Activated CD4-positive, alpha-beta T cell treated with anti-CD3 and anti-CD28 coated beads for 36 hours (primary cell): ENCODE measurements at regions not wholly inside any gene's neighbourhood (a gene's known extent, or its start where the extent isn't known, plus 50 kb on each side); places are given as distances from the start of the nearest gene placed in this dataset.

ENCODE experiments used
- ATAC-seq: fragments of 200-7000 bp; cut with Tn5 transposase; one replicate; pipeline ENCODE4 v1.10.0; 2021; ENCODE audit warnings: mild to moderate bottlenecking, moderate library complexity
- CTCF ChIA-PET: fragments of 350-600 bp; sonication (Branson Sonifier 250); formaldehyde crosslinking; loops from one replicate; lab custom pipeline; 2021; ENCODE audit warnings: antibody characterized with exemption; lab: Charles Lee
- POLR2A ChIA-PET: fragments of 350-600 bp; sonication (Branson Sonifier 250); formaldehyde crosslinking; loops from one replicate; lab custom pipeline; 2021; ENCODE audit warnings: antibody characterized with exemption, inconsistent platforms; lab: Charles Lee
- DNase-seq: peaks from one replicate; pipeline ENCODE4 v3.0.0-alpha.2; 2020
- H3K27ac Mint-ChIP-seq: one replicate; pipeline ENCODE4 v1.8.0; 2021; ENCODE audit warnings: mixed read lengths
- H3K27me3 Mint-ChIP-seq: one replicate; pipeline ENCODE4 v1.8.0; 2021; ENCODE audit warnings: mixed read lengths
- H3K36me3 Mint-ChIP-seq: one replicate; pipeline ENCODE4 v1.8.0; 2021; ENCODE audit warnings: low read depth, mixed read lengths
- H3K4me1 Mint-ChIP-seq: one replicate; pipeline ENCODE4 v1.8.0; 2021; ENCODE audit warnings: mixed read lengths
- H3K4me3 Mint-ChIP-seq: one replicate; pipeline ENCODE4 v1.8.0; 2021; ENCODE audit warnings: mild to moderate bottlenecking, moderate library complexity, mixed read lengths
- H3K9me3 Mint-ChIP-seq: one replicate; pipeline ENCODE4 v1.8.0; 2021; ENCODE audit warnings: low read depth, mixed read lengths
- intact Hi-C, 2 experiments: fragments of 100-400 bp; cut with DNase I in 1 of 2; cut with micrococcal nuclease in 1 of 2; formaldehyde crosslinking; loops; one replicate each; pipeline versions ENCODE4 v1.14.2 to v1.15.1; 2022 to 2024; cut with DNase I, micrococcal nuclease

- H3K27ac Mint-ChIP-seq: peak overlapping the region; percentile 96
Observed at GRCh38 chr7:3094701-3095445, 51.2 kb upstream of the CARD11 start.

GRCh38 chr7:3097734-3098133 is 54.1 kb upstream of the CARD11 start:
- DNase-seq: no peak
- ATAC-seq: no peak
- intact Hi-C loops: no loop called here
- Mint-ChIP-seq H3K36me3 (no peaks in the 10 kb centered on the region), H3K27ac (no peak overlapping the region), H3K9me3 (no peaks in the 10 kb centered on the region), H3K4me3 (no peak overlapping the region), H3K4me1 (peaks cover 58% of the 10 kb centered on the region), H3K27me3 (no peaks in the 10 kb centered on the region)
- CTCF ChIA-PET: no interaction called here
- POLR2A ChIA-PET: no interaction called here

More at GRCh38 chr7:3094701-3095445, 51.2 kb upstream of the CARD11 start:
- Mint-ChIP-seq H3K9me3 (no peaks in the 10 kb centered on the region), H3K4me3 (peak overlapping the region; percentile 58), H3K27me3 (no peaks in the 10 kb centered on the region), H3K4me1 (peaks cover 68% of the 10 kb centered on the region), H3K36me3 (no peaks in the 10 kb centered on the region)
- peak; percentile 62 for ATAC-seq
- CTCF ChIA-PET: interaction anchor here (1.0 to 7.4 kb wide), 2 partner anchors 9 to 28 kb away, joined by 4 to 87 read pairs; no protein-coding TSS in a partner anchor
- POLR2A ChIA-PET: interaction anchor here (0.6 to 0.7 kb wide), 2 partner anchors 8 to 322 kb away, joined by 3 read pairs; no protein-coding TSS in a partner anchor
- DNase-seq: peak; percentile 64
- intact Hi-C loops: loop anchor here (1.0 to 5.0 kb wide), 4 partner anchors 11 to 53 kb away; partner anchors contain the start of gene CARD11 (in 1 of the 2)

GRCh38 chr7:3102159-3102558 is 58.5 kb upstream of the CARD11 start:
- H3K27me3 Mint-ChIP-seq: no peaks in the 10 kb centered on the region
- POLR2A ChIA-PET: interaction anchor here (0.7 kb wide), 1 partner anchor 39 kb away, joined by 3 read pairs; no protein-coding TSS in a partner anchor
- H3K4me1 Mint-ChIP-seq: peaks cover 65% of the 10 kb centered on the region
- DNase-seq (no peak), ATAC-seq (no peak)
- CTCF ChIA-PET: interaction anchor here (0.6 to 2.0 kb wide), 6 partner anchors 9 to 281 kb away, joined by 3 to 5 read pairs (median 3); no protein-coding TSS in a partner anchor
- peak overlapping the region; percentile 83 for H3K27ac Mint-ChIP-seq
- no peak overlapping the region for H3K4me3 Mint-ChIP-seq
- intact Hi-C loops: no loop called here
- H3K9me3 Mint-ChIP-seq: no peaks in the 10 kb centered on the region
- H3K36me3 Mint-ChIP-seq: peaks cover 7% of the 10 kb centered on the region

- H3K4me1 Mint-ChIP-seq: peaks cover 79% of the 10 kb centered on the region
- no peaks in the 10 kb centered on the region for H3K9me3 Mint-ChIP-seq
- peak overlapping the region; percentile 22 for H3K4me3 Mint-ChIP-seq
- H3K27me3 Mint-ChIP-seq: no peaks in the 10 kb centered on the region
- peak; percentile 52 for ATAC-seq
- POLR2A ChIA-PET: no interaction called here
- DNase-seq: peak; percentile 75
- H3K27ac Mint-ChIP-seq: peak overlapping the region; percentile 91
- CTCF ChIA-PET: interaction anchor here (1.0 to 1.5 kb wide), 5 partner anchors 9 to 229 kb away, joined by 3 to 8 read pairs (median 4); no protein-coding TSS in a partner anchor
- intact Hi-C loops: no loop called here
- H3K36me3 Mint-ChIP-seq: peaks cover 8% of the 10 kb centered on the region
Observed at GRCh38 chr7:3103614-3104398, 60.1 kb upstream of the CARD11 start.

GRCh38 chr7:3105856-3106255 is 62.2 kb upstream of the CARD11 start:
- intact Hi-C loops: loop anchor here (1.0 to 5.0 kb wide), 7 partner anchors 11 to 347 kb away; partner anchors contain the start of gene CARD11 (in 1 of the 2)
- ATAC-seq: no peak
- H3K4me1 Mint-ChIP-seq: peaks cover 86% of the 10 kb centered on the region
- H3K9me3 Mint-ChIP-seq: no peaks in the 10 kb centered on the region
- H3K27ac Mint-ChIP-seq: peak overlapping the region; percentile 86
- ChIA-PET POLR2A (interaction anchor here (1.1 kb wide), 1 partner anchor 43 kb away, joined by 3 read pairs; no protein-coding TSS in a partner anchor), CTCF (interaction anchor here (0.6 to 1.2 kb wide), 6 partner anchors 9 to 173 kb away, joined by 3 to 11 read pairs (median 4); no protein-coding TSS in a partner anchor)
- H3K36me3 Mint-ChIP-seq: peaks cover 14% of the 10 kb centered on the region
- H3K4me3 Mint-ChIP-seq: no peak overlapping the region
- H3K27me3 Mint-ChIP-seq: no peaks in the 10 kb centered on the region
- no peak for DNase-seq

GRCh38 chr7:3106361-3106826 is 62.7 kb upstream of the CARD11 start:
- DNase-seq (peak; percentile 76), ATAC-seq (peak; percentile 88)
- Mint-ChIP-seq H3K9me3 (no peaks in the 10 kb centered on the region), H3K27me3 (no peaks in the 10 kb centered on the region), H3K4me3 (no peak overlapping the region), H3K36me3 (peaks cover 14% of the 10 kb centered on the region), H3K4me1 (peaks cover 90% of the 10 kb centered on the region), H3K27ac (peak overlapping the region; percentile 86)
- ChIA-PET CTCF (interaction anchor here (0.6 to 1.2 kb wide), 6 partner anchors 9 to 174 kb away, joined by 3 to 11 read pairs (median 4); no protein-coding TSS in a partner anchor), POLR2A (interaction anchor here (0.8 to 1.1 kb wide), 2 partner anchors 14 to 44 kb away, joined by 3 to 5 read pairs; no protein-coding TSS in a partner anchor)
- intact Hi-C loops: loop anchor here (1.0 to 5.0 kb wide), 7 partner anchors 11 to 348 kb away; partner anchors contain the start of gene CARD11 (in 1 of the 2)

GRCh38 chr7:3107228-3107763 is 63.6 kb upstream of the CARD11 start:
- intact Hi-C loops: loop anchor here (2.0 to 5.0 kb wide), 2 partner anchors 40 to 348 kb away; no protein-coding TSS in a partner anchor
- Mint-ChIP-seq H3K36me3 (peaks cover 14% of the 10 kb centered on the region), H3K9me3 (no peaks in the 10 kb centered on the region), H3K27me3 (no peaks in the 10 kb centered on the region), H3K4me1 (peaks cover 85% of the 10 kb centered on the region), H3K4me3 (peak overlapping the region; percentile 3), H3K27ac (peak overlapping the region; percentile 86)
- ATAC-seq (no peak), DNase-seq (no peak)
- ChIA-PET POLR2A (interaction anchor here (0.8 to 1.1 kb wide), 2 partner anchors 15 to 44 kb away, joined by 3 to 5 read pairs; no protein-coding TSS in a partner anchor), CTCF (interaction anchor here (1.1 to 1.3 kb wide), 2 partner anchors 8 to 11 kb away, joined by 4 to 5 read pairs; no protein-coding TSS in a partner anchor)

- peaks cover 14% of the 10 kb centered on the region for H3K36me3 Mint-ChIP-seq
- CTCF ChIA-PET: interaction anchor here (1.3 kb wide), 1 partner anchor 10 kb away, joined by 4 read pairs; no protein-coding TSS in a partner anchor
- POLR2A ChIA-PET: no interaction called here
- H3K4me1 Mint-ChIP-seq: peaks cover 85% of the 10 kb centered on the region
- H3K4me3 Mint-ChIP-seq: peak overlapping the region; percentile 3
- ATAC-seq (no peak), DNase-seq (no peak)
- peak overlapping the region; percentile 86 for H3K27ac Mint-ChIP-seq
- H3K27me3 Mint-ChIP-seq: no peaks in the 10 kb centered on the region
- intact Hi-C loops: loop anchor here (2.0 to 5.0 kb wide), 2 partner anchors 39 to 349 kb away; no protein-coding TSS in a partner anchor
- H3K9me3 Mint-ChIP-seq: no peaks in the 10 kb centered on the region
Observed at GRCh38 chr7:3107889-3108570, 64.4 kb upstream of the CARD11 start.

GRCh38 chr7:3109311-3109915 is 65.7 kb upstream of the CARD11 start:
- ChIA-PET CTCF (no interaction called here), POLR2A (interaction anchor here (0.7 kb wide), 1 partner anchor 25 kb away, joined by 3 read pairs; no protein-coding TSS in a partner anchor)
- Mint-ChIP-seq H3K4me1 (peaks cover 79% of the 10 kb centered on the region), H3K27ac (no peak overlapping the region), H3K27me3 (no peaks in the 10 kb centered on the region), H3K36me3 (peaks cover 14% of the 10 kb centered on the region), H3K4me3 (no peak overlapping the region), H3K9me3 (peaks cover 8% of the 10 kb centered on the region)
- intact Hi-C loops: loop anchor here in 1 of 2 experiments (5.0 kb wide), 1 partner anchor 38 kb away; no protein-coding TSS in a partner anchor
- DNase-seq: no peak
- no peak for ATAC-seq
